C4-2B (cell line): ENCODE measurements at regions not wholly inside any gene's neighbourhood (a gene's known extent, or its start where the extent isn't known, plus 50 kb on each side); places are given as distances from the start of the nearest gene placed in this dataset.

ENCODE experiments used
- CTCF ChIP-seq: fragments of 450-650 bp; conservative IDR thresholded peaks from 2 replicates; pipeline ENCODE4 v1.5.1; 2017; ENCODE audit warnings: mild to moderate bottlenecking
- ZFX ChIP-seq: fragments of 450-650 bp; IDR thresholded peaks from 2 replicates; pipeline ENCODE4 v1.6.1; 2017

GRCh38 chr1:25033030-25033827 lies 103.2 kb upstream of the RUNX3 start:
- no peak for TF ChIP-seq CTCF
- TF ChIP-seq ZFX, result no peak
